WERI-Rb-1 (cell line): ENCODE measurements at regions not wholly inside any gene's neighbourhood (a gene's known extent, or its start where the extent isn't known, plus 50 kb on each side); places are given as distances from the start of the nearest gene placed in this dataset.

Experiments used
- DNase-seq: peaks from one replicate; pipeline ENCODE4 v3.0.0-alpha.2; 2020
- H3K27ac ChIP-seq: fragments of 250-450 bp; sonication (Bioruptor Pico); 2 replicates; pipeline ENCODE4 v1.5.1; 2020; ENCODE audit warnings: mild to moderate bottlenecking, moderate library complexity
- H3K27me3 ChIP-seq: fragments of 250-450 bp; sonication (Bioruptor Pico); 2 replicates; pipeline ENCODE4 v1.5.1; 2021; ENCODE audit warnings: mild to moderate bottlenecking, low read depth, moderate library complexity; ENCODE audit not compliant: insufficient read depth, severe bottlenecking
- H3K36me3 ChIP-seq: fragments of 250-450 bp; sonication (Bioruptor Pico); 2 replicates; pipeline ENCODE4 v1.5.1; 2020; ENCODE audit warnings: mild to moderate bottlenecking, moderate library complexity
- H3K4me3 ChIP-seq: 2 replicates; pipeline ENCODE4 v1.5.1; 2011; ENCODE audit warnings: low read depth, mild to moderate bottlenecking, control low read depth, low read length
- H3K9me3 ChIP-seq: fragments of 250-450 bp; sonication (Bioruptor Pico); 2 replicates; pipeline ENCODE4 v1.5.1; 2021; ENCODE audit warnings: mild to moderate bottlenecking, moderate library complexity; ENCODE audit not compliant: severe bottlenecking
- CTCF ChIP-seq: IDR thresholded peaks from 2 replicates; pipeline ENCODE4 v1.5.1; 2011; ENCODE audit warnings: low read depth, mild to moderate bottlenecking, control low read depth, inconsistent platforms, low read length

GRCh38 chr11:70568035-70568813 lies 169.9 kb downstream of the CTTN start:
- peak; percentile 61 for TF ChIP-seq CTCF
- H3K27me3 ChIP-seq = no peaks in the 10 kb centered on the region
- H3K4me3 ChIP-seq = peak overlapping the region; percentile 57
- no peaks in the 10 kb centered on the region for H3K9me3 ChIP-seq
- DNase-seq = peak; percentile 92
- H3K36me3 ChIP-seq = no peaks in the 10 kb centered on the region
- peak overlapping the region; percentile 90 for H3K27ac ChIP-seq

- Histone ChIP-seq H3K27ac (peak overlapping the region; percentile 90), H3K9me3 (no peaks in the 10 kb centered on the region), H3K36me3 (no peaks in the 10 kb centered on the region), H3K27me3 (no peaks in the 10 kb centered on the region), H3K4me3 (no peak overlapping the region; the same call in 1 of the 2 replicates)
- DNase-seq = no peak
- TF ChIP-seq CTCF = no peak
Observed at GRCh38 chr11:70568814-70569617, 170.7 kb downstream of the CTTN start.

GRCh38 chr11:70569618-70569890 lies 171.2 kb downstream of the CTTN start:
- no peak for TF ChIP-seq CTCF
- no peak overlapping the region for H3K4me3 ChIP-seq

GRCh38 chr11:70569996-70570692 lies 171.8 kb downstream of the CTTN start:
- no peaks in the 10 kb centered on the region for H3K9me3 ChIP-seq
- DNase-seq = no peak
- H3K4me3 ChIP-seq = no peak overlapping the region
- TF ChIP-seq CTCF = no peak
- no peaks in the 10 kb centered on the region for H3K27me3 ChIP-seq
- H3K27ac ChIP-seq = no peak overlapping the region
- H3K36me3 ChIP-seq = no peaks in the 10 kb centered on the region

More at GRCh38 chr11:70569618-70569890, 171.2 kb downstream of the CTTN start:
- Histone ChIP-seq H3K27ac (peak overlapping the region; percentile 90; the same call in 1 of the 2 replicates), H3K9me3 (no peaks in the 10 kb centered on the region), H3K36me3 (no peaks in the 10 kb centered on the region), H3K27me3 (no peaks in the 10 kb centered on the region)
- DNase-seq = no peak

GRCh38 chr11:70570693-70571395 lies 172.5 kb downstream of the CTTN start:
- H3K4me3 ChIP-seq = no peak overlapping the region

More at GRCh38 chr11:70570693-70571395, 172.5 kb downstream of the CTTN start:
- TF ChIP-seq CTCF = no peak
- Histone ChIP-seq H3K27me3 (no peaks in the 10 kb centered on the region), H3K9me3 (no peaks in the 10 kb centered on the region), H3K36me3 (no peaks in the 10 kb centered on the region), H3K27ac (no peak overlapping the region)
- no peak for DNase-seq
